ENCODE measurements at regions not wholly inside any gene's neighbourhood (a gene's known extent, or its start where the extent isn't known, plus 50 kb on each side); places are given as distances from the start of the nearest gene placed in this dataset.

GRCh38 chr20:50246367-50247195 lies 56.0 kb downstream of the CEBPB start:
- no peaks in the 10 kb centered on the region; the same call in 1 of the 2 replicates for H3K27me3 ChIP-seq (replicated peaks; ENCODE audit: control insufficient read depth, insufficient read depth, low read length)
- H3K36me3 ChIP-seq (ENCODE audit: control insufficient read depth, insufficient read depth, low read length): no peaks in the 10 kb centered on the region
- H3K4me3 ChIP-seq (replicated peaks; ENCODE audit: low read depth, low read length): no peak overlapping the region
- no peak for DNase-seq (ENCODE audit: extremely low read depth, insufficient read length)
- TF ChIP-seq, protein P1, sequence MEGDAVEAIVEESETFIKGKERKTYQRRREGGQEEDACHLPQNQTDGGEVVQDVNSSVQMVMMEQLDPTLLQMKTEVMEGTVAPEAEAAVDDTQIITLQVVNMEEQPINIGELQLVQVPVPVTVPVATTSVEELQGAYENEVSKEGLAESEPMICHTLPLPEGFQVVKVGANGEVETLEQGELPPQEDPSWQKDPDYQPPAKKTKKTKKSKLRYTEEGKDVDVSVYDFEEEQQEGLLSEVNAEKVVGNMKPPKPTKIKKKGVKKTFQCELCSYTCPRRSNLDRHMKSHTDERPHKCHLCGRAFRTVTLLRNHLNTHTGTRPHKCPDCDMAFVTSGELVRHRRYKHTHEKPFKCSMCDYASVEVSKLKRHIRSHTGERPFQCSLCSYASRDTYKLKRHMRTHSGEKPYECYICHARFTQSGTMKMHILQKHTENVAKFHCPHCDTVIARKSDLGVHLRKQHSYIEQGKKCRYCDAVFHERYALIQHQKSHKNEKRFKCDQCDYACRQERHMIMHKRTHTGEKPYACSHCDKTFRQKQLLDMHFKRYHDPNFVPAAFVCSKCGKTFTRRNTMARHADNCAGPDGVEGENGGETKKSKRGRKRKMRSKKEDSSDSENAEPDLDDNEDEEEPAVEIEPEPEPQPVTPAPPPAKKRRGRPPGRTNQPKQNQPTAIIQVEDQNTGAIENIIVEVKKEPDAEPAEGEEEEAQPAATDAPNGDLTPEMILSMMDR (IDR thresholded peaks at IDR 0.05; ENCODE audit: insufficient read depth, low read length, poor library complexity, severe bottlenecking): no peak

DNA sequence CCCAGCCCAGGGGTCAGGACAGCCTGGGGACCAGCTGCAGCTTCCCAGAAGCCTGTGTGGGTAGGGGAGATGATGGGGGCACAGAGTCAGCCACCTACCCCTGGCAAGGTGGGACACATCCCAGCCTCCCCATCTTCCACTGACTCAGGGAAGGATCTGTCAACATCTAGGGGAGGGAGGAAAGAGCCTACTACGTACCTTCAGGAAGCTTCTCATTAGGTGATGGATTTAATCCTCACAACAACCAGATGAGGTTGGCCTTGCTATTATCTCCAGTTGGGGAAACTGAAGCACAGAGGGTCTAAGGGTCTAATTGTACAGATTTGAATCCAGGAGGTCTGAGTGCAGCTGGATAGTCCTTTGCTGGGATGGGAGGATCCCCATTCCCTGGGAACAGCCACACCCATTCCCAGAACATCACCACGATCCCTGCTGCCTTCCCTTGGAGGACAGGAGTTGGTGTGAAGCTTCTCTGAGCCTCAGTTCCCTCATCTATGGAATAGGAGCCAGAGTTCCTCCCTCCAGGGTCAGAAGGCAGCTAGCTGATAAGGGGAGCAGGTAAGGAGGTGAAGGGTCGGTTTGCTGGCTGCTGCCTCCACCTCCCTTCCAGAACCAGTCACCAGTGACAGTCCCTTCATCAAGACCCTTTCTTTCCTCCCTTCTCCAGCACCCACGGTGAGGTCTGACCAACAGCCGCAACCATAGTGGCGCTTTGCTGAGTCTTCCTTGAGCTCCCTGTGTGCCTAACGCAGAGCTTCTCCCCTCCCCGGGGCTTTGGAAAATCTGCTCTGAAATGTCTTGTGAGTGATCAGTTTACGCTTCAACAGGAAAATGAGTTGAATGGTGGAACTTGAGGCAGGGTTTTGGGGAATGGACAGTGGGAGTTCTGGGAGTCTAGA lies 56.8 kb downstream of the CEBPB start:
- Histone ChIP-seq H3K4me3 (replicated peaks; ENCODE audit: low read depth, low read length) (no peak overlapping the region), H3K36me3 (ENCODE audit: control insufficient read depth, insufficient read depth, low read length) (no peaks in the 10 kb centered on the region), H3K27me3 (replicated peaks; ENCODE audit: control insufficient read depth, insufficient read depth, low read length) (no peaks in the 10 kb centered on the region; the same call in 1 of the 2 replicates)
- TF ChIP-seq, protein P1 (IDR thresholded peaks at IDR 0.05; ENCODE audit: insufficient read depth, low read length, poor library complexity, severe bottlenecking): no peak
- DNase-seq (ENCODE audit: extremely low read depth, insufficient read length): no peak

GRCh38 chr20:50248104-50248641 lies 57.5 kb downstream of the CEBPB start:
- TF ChIP-seq, protein P1 (IDR thresholded peaks at IDR 0.05; ENCODE audit: insufficient read depth, low read length, poor library complexity, severe bottlenecking): no peak
- DNase-seq (ENCODE audit: extremely low read depth, insufficient read length): no peak
- Histone ChIP-seq H3K27me3 (replicated peaks; ENCODE audit: control insufficient read depth, insufficient read depth, low read length) (no peaks in the 10 kb centered on the region; the same call in none of the 2 replicates), H3K36me3 (ENCODE audit: control insufficient read depth, insufficient read depth, low read length) (no peaks in the 10 kb centered on the region), H3K4me3 (replicated peaks; ENCODE audit: low read depth, low read length) (no peak overlapping the region)

GRCh38 chr20:50249447-50250388 lies 59.1 kb downstream of the CEBPB start:
- no peaks in the 10 kb centered on the region; the same call in none of the 2 replicates for H3K27me3 ChIP-seq (replicated peaks; ENCODE audit: control insufficient read depth, insufficient read depth, low read length)
- no peak overlapping the region for H3K4me3 ChIP-seq (replicated peaks; ENCODE audit: low read depth, low read length)
- H3K36me3 ChIP-seq (ENCODE audit: control insufficient read depth, insufficient read depth, low read length): no peaks in the 10 kb centered on the region
- TF ChIP-seq, protein P1 (IDR thresholded peaks at IDR 0.05; ENCODE audit: insufficient read depth, low read length, poor library complexity, severe bottlenecking): no peak
- DNase-seq (ENCODE audit: extremely low read depth, insufficient read length): no peak
